Vagina (tissue), 2 donors: ENCODE measurements at regions not wholly inside any gene's neighbourhood (a gene's known extent, or its start where the extent isn't known, plus 50 kb on each side); places are given as distances from the start of the nearest gene placed in this dataset.

Experiments used
- CTCF ChIP-seq, 3 experiments: fragments of 450-650 bp in 2 of 3; fragments of 200-600 bp in 1 of 3; sonication (generic) in 1 of 3; IDR thresholded peaks; one replicate each; pipeline ENCODE4 v1.5.1; 2017 to 2019; ENCODE audit warnings: antibody characterized with exemption in 3 of 3, mild to moderate bottlenecking in 2 of 3, moderate library complexity in 2 of 3
- POLR2A ChIP-seq, 2 donors: fragments of 450-650 bp; IDR thresholded peaks; one replicate each; pipeline ENCODE4 v1.6.1; 2017; ENCODE audit warnings: antibody characterized with exemption in 2 of 2, mild to moderate bottlenecking in 2 of 2, moderate library complexity in 2 of 2

GRCh38 chr6:12386816-12387215 lies 96.7 kb downstream of the EDN1 start:
- TF ChIP-seq CTCF (IDR thresholded peaks at IDR 0.05): no peak
- no peak for TF ChIP-seq POLR2A (IDR thresholded peaks at IDR 0.05)
